AML-193 (cell line): ENCODE measurements at regions not wholly inside any gene's neighbourhood (a gene's known extent, or its start where the extent isn't known, plus 50 kb on each side); places are given as distances from the start of the nearest gene placed in this dataset.

Experiments used
- DNase-seq, 2 experiments: peaks; one replicate each; lab custom pipeline; 2025; lab: John Stamatoyannopoulos, UW

DNA sequence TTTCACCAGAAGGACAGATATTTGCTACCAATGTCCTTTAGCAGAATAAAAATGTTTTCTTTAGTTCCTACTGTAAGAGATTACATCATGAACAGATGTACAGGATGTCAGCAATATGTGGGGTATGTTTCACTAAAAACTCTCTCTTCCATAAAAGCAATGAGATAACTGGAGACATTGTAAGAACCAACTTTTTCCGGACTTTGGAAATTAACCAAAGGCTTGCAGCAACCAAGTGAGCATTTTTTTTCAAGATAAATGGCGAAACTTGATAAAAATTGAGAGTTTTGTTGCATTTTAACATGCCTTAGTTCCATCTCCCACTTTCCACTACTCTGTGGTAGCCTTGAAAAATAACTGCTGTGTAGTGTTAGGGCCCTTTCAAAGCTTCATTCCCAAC, 429.8 kb upstream of the CDH2 start:
- no peak for DNase-seq

DNA sequence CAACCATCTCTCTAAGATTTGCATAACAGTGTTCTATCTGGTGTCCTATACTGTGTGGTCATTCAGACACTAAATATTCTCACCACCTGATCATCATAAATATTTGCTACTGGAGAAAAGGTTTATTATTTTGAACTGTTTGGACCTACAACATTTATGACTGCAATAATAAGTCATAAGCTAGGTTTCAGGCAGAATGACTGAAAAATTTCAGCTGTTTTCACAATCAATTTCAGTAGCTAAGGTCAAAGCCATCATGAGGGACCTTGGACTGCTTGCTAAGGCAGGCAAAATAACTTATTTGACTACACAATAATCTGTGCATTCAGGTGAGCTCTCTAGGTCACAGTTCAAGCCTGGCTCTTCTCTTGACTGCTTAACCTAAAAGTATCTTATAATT, 425.5 kb upstream of the CDH2 start:
- no peak for DNase-seq

DNA sequence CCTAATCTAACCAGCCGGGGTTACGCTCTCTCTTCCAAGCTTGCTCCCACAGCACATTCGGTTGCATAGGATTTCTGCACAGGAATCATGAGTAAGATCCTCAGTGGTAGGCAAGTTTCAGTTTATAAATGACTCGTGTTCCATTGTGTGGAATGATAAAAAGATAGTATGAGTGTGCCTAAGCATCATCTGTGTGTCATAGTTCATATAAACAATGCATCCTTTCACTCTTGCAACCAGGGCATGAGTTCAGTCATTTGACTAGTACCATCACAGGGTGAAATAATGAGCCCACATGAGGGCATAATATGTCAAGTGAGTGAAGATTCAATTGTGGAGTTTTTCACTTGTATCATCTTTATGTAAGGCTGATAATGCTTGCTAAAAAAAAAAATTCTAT, 417.1 kb upstream of the CDH2 start:
- no peak for DNase-seq

DNA sequence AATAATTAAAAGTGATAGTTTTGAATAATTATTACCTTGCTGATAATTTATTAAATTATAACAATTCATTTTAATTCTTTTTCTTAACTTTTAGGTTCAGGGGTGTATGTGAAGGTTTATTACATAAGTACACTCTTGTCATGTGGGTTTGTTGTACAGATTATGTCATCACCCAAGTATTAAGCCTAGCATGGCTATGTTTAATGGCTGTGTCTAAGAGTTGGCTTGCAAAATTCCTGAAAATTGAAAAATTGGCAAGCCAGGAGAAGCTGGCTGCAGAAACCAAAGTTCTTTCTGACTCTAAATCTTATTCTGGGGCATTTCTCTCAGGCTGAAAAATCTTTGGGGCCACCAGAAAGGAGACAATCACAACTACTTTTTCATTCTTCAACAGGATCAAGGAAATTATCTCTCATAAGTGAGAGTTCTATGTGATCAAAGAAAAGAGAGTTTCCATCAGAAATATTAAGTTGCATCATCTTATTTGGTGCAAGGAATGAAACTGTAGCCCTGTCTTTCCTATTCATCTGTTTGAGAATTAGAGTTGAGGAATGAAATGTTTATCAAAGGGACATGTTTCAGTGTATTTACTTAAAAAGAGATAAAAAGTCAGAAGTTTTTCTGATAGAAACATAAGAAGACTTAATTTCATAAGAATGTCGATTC, 412.1 kb upstream of the CDH2 start:
- no peak for DNase-seq

DNA sequence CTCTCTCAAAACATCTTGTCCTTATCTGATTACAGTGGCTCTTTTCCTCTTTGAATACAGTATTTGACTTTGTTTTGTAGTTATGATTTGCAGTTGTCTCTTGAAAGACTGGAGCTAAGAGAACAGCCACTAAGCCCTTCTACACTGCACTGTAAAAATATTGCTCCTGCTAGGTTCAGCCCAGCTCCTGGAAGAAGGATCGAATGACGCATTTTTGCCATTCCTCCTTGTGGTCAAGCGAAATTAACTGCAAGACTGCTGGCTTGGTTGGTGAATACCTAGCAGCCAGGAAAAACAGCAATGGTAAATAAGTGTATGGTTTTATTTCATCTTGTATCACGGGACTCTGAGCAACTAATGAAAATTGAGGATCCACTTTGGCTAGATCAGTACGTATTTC, 407.8 kb upstream of the CDH2 start:
- no peak for DNase-seq

DNA sequence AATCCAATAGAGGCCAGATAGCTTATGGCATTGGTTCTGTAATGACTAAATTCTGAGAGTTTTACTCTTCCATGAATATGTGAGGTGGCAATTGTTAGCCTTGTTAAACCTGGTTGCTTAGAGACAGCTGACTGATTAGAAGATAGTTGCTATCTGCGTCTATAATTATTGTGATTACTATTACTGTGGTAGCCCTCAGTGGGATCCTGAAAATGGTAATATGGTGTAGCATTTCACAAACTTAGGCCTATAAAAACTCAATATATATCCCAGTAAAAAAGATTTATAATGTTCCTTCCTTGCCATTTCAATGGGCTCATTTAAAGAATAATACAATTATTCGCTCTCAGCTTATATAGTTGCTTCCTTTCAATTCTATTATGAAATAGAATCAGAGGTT, 405.8 kb upstream of the CDH2 start:
- no peak for DNase-seq

DNA sequence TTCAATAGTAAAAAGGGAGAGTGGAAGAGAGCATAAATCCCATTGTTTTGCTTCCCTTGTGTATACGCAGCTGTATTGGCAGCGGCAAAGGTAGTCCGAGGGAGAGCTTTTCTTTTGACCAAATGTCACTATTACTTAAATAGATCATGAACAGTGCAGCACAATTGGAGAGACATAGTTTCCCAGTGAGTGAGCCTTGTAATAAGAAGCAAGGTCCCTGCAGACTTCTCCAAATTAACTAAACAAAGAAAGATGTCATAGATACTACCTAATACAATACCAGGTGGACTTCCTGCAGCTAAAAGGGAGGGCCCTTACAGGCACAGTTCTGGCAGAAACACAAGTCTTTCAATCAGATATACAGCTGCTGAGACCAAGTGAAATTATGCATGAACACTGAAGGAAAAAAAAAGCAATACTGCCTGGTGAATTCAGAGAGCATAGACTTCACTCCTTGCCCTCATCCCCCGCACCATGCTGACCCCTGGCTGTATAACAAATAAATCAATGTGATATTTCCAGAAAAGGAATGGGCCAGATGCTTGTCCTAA, 404.7 kb upstream of the CDH2 start:
- DNase-seq, result no peak

DNA sequence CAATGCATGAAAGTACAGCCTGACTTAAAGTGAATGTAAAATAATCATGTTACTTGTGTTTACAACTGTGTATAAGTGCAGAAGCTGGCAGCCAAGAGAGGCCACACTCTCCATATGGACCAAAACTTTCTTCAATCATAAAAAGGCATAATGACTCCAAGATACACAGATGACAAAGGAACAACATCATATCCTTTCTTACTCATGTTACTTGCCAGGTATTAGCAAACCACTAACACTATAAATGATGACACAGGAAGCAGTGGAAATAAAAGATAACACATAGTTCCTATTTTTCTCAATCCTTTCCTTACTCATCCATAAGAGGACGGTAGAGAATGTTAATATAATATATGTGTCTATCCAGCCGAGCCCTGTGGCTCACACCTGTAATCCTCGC, 400.0 kb upstream of the CDH2 start:
- no peak for DNase-seq

DNA sequence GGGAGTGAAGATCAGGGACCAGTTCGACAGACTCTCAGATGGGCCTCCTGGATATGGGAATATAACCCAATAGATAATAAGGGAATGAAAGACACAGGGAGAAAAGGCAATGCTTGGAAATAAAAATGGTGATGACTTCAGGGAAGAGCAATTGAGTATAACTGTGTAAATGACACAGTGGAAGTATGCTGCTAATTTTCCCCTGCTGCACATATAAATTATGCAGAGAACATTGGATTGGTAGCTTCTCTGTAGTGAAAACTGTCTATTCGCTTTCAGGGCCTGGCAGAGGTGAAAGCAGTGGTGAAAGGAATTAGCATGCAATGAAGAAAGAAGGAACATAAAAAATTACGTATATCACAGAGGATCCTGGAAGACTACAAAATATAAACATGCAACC, 398.2 kb upstream of the CDH2 start:
- no peak for DNase-seq

DNA sequence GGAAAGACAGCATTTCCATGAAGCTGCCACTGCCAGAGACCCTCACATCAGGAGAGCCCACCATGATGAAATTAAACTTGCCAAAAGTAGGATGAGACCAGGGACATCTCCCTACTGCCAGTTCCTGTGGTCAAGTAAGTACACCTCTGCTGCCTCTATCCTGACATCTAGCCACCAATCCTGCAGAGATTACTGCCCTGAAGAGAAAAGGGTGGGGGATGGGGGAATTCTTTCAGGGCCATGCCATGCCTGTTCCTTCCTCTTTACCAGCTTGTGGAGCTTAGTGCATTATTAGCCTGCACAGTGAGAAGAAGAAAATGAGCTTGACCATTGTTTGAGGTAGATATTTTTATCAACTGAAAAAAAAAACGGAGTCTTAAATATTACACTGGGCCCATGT, 397.2 kb upstream of the CDH2 start:
- DNase-seq, result no peak

DNA sequence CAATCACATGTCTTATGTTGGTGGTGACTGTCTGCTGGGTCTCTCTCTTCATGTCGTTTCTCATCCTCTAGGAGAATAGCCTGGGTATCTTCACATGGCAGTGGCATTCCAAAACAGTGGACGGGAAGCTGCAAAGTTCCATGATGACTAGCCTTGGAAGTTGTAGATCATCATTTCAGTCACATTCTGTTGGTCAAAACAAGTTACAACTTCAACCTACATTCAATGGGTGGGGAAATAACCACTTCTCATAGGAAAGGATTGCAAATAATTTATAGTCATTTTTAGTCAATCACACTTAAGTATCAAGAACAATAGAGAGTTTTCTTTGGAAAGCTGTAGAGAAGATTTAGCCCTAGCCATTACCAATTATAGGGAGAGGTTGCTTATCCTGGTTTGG, 395.0 kb upstream of the CDH2 start:
- no peak for DNase-seq

DNA sequence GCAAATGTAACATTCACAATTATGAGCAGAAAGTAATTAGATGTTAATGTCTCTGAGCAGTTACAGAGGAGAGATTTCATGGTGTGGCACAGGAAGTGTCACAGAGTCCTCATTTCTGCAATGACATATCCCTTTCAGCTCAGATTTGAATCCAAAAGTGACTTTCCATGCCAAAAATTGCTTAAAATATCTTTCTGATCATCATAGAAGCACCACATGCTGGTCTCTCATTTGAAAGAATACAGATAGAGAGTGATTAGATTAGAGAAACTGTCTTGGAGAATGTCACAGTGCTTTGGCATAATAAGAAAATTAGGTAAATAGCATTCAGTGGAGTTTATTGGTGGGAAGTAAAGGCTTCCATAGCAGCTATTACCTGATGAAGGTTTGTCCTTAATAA, 383.4 kb upstream of the CDH2 start:
- no peak for DNase-seq

DNA sequence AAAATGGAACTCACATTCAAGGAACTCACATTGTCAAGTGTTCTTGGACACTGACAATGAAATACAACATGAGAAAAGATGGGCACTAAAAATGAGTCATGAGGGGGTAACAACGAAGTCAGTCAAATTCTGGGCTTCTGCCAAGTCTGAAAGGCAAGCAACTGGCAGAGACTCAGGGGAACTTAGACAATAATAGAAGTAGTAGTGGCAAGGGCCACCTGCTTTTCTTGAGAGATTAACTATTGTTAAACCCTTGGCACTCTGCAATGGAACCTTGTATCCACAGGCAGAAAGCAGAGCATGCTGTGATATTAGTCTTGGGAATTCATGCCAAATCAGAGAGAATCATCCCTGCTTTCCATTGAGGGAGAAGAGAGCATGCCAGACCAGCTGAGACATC, 382.6 kb upstream of the CDH2 start:
- no peak for DNase-seq

DNA sequence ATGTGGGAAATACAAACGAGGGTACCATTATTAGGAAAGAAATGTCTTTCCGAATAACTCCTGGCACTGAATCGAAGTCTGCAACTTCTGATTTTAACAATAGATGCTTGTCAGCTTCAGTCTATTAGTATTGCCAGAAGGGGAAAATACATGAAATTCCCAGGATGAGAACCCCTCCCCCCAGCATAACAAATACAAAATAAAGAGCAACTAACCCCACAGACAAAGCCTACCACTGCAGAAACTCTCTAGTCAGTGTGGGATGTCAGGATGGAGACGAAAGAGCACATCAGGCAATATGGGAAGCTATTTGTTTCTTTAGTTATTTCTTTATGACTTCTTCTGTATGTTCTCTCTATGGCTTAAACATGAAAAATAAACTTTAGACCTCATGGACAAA, 365.0 kb upstream of the CDH2 start:
- no peak for DNase-seq

DNA sequence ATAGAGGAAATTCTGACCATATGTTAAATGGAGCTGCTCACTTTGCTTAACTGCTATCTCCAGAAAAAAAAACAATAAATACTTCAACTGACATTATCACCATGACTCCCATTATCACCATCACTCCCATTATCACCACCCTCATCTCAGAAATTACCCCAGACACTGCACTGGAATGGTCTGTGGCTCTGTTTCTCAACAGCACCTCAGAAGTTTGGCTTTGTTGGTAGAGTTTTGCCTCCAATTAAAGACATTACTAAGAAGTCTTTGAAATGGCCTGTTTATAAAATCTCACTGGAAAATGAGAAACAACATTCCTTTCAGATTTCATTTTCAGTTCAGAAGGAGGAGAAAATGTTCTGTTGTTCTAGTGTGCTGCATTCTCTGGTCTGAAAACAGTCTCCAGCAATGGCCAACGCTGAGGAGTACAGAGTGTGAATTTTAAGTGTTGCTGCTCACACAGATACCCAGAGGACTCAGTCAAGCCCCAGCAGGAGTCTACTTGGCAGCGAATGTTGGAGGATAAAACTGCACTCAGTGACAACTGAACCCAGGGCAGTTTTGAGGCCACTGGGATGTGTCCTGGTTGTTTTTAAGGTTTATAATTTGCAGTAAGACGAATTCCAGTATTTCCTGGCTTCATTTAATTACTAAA, 364.5 kb upstream of the CDH2 start:
- no peak for DNase-seq

DNA sequence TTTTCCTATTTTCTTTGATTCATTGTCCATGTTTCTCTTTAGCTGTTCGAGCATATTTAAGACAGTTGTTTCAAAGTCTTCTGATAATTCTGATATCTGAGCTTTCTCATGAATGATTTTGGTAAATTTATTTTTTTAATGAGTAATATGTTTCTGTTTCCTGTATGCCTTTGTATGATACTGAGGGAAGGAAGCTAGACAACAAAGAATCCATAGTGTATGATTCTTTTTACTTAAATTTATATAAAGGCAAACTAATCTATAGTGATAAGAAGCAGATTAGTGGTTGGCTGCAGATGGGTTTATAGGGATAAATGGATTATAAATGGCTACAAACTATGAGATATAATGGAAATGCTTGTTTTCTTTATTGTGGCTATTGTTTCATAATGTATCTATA, 352.7 kb upstream of the CDH2 start:
- no peak for DNase-seq

DNA sequence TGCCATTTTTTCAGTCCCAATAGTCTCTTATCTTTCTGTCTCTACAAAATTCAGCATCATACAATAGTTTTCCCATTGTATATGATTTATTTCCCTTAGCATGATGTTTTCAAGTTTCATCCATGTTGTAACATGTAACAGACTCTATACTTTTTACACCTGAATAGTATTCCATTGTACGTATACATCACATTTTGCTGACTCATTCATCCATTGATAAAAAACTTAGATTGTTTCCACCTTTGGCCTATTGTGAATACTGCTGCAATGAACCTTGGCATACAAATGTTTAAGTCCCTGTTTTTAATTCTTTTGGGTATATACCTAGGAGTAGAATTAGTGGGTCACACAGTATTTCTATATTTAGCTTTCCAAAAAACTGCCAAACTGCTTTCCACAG, 349.3 kb upstream of the CDH2 start:
- no peak for DNase-seq

DNA sequence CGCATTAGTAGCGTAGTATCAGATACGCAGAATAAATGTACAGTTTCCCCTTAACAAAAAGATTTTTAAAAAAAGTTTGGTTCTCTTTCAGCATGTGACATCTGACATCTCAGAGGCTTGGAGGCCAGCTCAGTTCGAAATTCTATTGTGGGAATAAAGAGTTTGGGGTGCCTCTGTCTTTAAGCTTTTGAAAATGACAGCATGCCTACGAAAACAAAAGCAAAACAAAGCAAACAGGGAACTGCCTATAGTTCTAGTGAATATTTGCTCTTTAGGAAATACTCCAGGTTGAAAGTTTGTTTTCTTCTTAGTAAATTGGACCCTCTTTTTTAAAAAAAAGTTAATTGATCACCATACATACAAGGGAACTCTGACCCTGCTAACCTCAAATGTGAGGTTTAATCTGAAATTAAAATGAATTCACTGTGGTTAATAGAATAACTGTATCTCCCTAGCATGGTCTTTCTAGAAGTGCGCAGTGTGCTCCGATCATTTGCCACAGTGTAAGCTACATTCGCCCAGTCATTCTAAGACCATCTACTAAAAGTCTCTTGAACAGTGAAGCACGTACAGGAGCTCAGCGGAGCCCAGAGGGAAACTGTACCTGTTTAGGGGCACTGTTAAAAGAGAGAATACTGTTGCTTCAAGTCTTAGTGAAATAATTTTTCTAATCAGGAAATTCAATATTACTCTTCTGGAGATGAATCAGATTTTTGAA, 347.0 kb upstream of the CDH2 start:
- no peak for DNase-seq

DNA sequence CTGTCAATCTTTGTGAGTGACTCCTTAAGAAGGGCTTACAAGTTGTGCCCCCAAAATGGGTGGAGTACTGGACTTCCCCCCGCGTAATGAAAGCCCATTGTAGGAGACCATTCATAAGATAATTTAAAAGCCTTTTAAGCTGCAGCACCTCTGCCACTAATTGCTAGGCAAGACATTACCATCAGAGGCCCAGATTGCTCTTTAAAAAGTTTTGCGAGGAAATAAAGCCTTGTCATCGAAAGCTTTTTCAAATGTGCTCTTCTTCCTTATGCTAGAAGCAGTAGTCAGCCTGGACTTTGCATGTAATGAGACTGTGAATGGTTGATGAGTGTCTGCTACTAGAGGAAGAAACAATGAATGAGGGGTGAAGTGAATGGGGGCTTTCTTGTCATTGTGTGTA, 345.3 kb upstream of the CDH2 start:
- DNase-seq, result no peak

DNA sequence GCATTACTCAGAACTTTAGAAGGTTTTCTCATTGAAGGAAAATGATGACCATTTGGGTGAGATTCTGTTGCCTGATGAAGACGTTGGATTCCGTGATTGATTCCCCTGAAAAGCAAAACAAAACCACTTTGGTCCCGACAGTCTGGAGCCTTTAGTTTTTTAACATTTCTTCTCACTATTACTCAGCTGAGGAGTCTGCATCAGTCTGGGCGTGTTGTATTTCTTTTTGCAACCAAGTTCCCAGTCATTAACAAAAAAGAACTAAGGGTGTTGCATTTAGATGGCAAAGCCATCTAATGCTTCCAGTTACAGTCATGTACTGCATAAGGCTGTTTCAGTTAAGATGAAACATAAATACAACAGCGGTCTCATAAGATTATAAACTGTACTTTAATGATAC, 343.1 kb upstream of the CDH2 start:
- no peak for DNase-seq

DNA sequence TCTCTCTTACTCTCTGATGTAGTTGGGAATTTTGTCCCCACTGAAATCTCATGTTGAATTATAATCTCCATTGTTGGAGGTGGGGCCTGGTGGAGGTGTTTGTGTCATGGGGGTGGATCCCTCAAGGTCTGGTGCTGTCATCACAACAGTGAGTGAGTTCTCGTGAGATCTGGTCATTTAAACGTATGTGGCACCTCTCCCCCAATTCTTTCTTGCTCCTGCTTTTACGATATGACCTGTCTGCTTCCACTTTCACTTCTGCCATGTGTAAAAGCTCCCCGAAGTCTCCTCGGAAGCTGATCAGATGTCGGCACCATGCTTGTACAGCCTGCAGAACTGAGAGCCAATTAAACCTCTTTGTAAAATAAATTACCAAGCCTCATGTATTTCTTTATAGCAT, 337.8 kb upstream of the CDH2 start:
- no peak for DNase-seq

DNA sequence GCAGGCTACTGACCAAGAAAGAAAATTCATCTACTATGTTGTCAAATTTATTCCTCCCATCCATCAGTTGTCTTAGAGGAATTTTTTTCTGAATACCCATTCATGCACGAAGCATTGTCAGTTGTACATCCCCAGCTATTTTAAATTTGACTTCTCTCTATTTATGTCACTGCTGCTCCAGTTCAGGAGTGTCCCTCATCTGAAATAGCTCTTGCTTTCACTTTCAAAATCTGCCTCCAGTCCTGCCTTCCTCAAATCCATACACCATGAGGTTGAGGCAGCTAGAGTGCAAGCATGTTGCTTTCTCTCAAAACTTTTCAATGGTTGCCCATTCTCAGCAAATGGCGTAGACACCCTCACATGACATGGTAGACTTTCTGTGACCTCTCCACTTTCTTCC, 335.4 kb upstream of the CDH2 start:
- DNase-seq, result no peak

DNA sequence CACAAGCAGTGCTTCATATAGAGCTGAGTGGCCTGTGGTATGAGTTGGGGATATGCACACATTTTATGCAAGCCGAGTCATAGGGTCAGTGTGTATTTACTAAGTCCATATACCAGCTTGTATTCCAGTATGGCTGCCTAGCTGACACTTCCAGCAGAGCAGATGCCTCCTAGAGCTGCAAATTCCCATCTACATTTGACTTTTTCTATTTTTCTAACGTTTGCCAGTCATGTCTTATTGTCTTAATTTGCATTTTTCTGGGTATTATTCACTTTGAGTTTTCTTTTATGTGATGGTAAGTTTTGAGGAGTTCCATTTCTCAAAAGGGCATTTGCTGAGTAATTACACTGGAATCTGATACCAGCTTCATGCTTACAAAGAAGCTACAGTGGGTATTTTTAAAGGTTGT, 334.5 kb upstream of the CDH2 start:
- no peak for DNase-seq
